ENCODE measurements at regions not wholly inside any gene's neighbourhood (a gene's known extent, or its start where the extent isn't known, plus 50 kb on each side); places are given as distances from the start of the nearest gene placed in this dataset.

- peak in 1 of 58 donors; percentile 2 for DNase-seq
Observed at GRCh38 chr12:31783996-31784645, 55.3 kb upstream of the AMN1 start.

GRCh38 chr12:31783556-31783955, 54.7 kb upstream of the AMN1 start:
- no peak for DNase-seq

- DNase-seq, result no peak
Observed at GRCh38 chr12:31781894-31782540, 53.2 kb upstream of the AMN1 start.

GRCh38 chr12:31780096-31780495, 51.3 kb upstream of the AMN1 start:
- DNase-seq, result no peak

- no peak for DNase-seq
Observed at GRCh38 chr12:31778687-31779086, 49.9 kb upstream of the AMN1 start.

All from anterior cingulate cortex (tissue), 58 donors.